Thyroid gland (tissue), 4 donors: ENCODE measurements at regions not wholly inside any gene's neighbourhood (a gene's known extent, or its start where the extent isn't known, plus 50 kb on each side); places are given as distances from the start of the nearest gene placed in this dataset.

Experiments
- POLR2A ChIP-seq, 2 donors: fragments of 450-650 bp; IDR thresholded peaks; one replicate each; pipeline ENCODE4 v1.6.1; 2017; ENCODE audit warnings: antibody characterized with exemption in 2 of 2, mild to moderate bottlenecking in 2 of 2, moderate library complexity in 1 of 2
- TF ChIP-seq, protein P1 (sequence below), 6 experiments: fragments of 200-600 bp in 3 of 6; fragments of 450-650 bp in 3 of 6; sonication (generic) in 3 of 6; IDR thresholded peaks; one replicate each; pipeline ENCODE4 v1.5.1; 2016 to 2019; ENCODE audit warnings: antibody characterized with exemption in 6 of 6, mild to moderate bottlenecking in 2 of 6, inconsistent platforms in 1 of 6, moderate library complexity in 1 of 6

DNA sequence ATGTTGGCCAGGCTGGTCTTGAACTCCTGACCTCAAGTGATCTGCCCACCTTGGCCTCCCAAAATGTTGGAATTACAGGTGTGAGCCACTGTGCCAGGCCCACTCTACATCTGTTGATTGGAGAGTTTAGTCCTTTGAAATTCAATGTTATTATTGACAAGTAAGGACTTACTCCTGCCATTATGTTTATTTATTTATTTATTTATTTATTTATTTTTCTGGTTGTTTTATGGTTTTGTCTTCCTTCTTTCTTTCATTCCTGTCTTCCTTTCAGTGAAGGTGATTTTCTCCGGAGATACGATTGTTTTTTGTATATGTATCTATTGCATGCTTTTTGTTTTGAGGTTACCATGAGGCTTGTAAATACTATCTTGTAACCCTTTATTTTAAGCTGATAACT, 602.6 kb downstream of the EPM2A start:
- TF ChIP-seq, protein P1, sequence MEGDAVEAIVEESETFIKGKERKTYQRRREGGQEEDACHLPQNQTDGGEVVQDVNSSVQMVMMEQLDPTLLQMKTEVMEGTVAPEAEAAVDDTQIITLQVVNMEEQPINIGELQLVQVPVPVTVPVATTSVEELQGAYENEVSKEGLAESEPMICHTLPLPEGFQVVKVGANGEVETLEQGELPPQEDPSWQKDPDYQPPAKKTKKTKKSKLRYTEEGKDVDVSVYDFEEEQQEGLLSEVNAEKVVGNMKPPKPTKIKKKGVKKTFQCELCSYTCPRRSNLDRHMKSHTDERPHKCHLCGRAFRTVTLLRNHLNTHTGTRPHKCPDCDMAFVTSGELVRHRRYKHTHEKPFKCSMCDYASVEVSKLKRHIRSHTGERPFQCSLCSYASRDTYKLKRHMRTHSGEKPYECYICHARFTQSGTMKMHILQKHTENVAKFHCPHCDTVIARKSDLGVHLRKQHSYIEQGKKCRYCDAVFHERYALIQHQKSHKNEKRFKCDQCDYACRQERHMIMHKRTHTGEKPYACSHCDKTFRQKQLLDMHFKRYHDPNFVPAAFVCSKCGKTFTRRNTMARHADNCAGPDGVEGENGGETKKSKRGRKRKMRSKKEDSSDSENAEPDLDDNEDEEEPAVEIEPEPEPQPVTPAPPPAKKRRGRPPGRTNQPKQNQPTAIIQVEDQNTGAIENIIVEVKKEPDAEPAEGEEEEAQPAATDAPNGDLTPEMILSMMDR (IDR thresholded peaks at IDR 0.05) = no peak
- no peak for TF ChIP-seq POLR2A (IDR thresholded peaks at IDR 0.05)
